Neuronal stem cell (in vitro differentiated cells): ENCODE measurements at regions not wholly inside any gene's neighbourhood (a gene's known extent, or its start where the extent isn't known, plus 50 kb on each side); places are given as distances from the start of the nearest gene placed in this dataset.

Experiments used
- DNase-seq: peaks from one replicate; pipeline ENCODE4 v3.0.0-alpha.2; 2013; ENCODE audit warnings: low spot score
- H2AFZ ChIP-seq: one replicate; pipeline ENCODE4 v1.6.1; 2013; ENCODE audit warnings: mild to moderate bottlenecking, low read length, inconsistent platforms
- H2AK5ac ChIP-seq: 2 replicates; pipeline ENCODE4 v1.6.1; 2013; ENCODE audit warnings: low read depth, mild to moderate bottlenecking, inconsistent platforms, low read length, moderate library complexity, mixed read lengths
- H2BK120ac ChIP-seq: 2 replicates; pipeline ENCODE4 v1.6.1; 2013; ENCODE audit warnings: low read depth, mild to moderate bottlenecking, inconsistent platforms, low read length, moderate library complexity, mixed read lengths
- H2BK12ac ChIP-seq: one replicate; pipeline ENCODE4 v1.6.1; 2013; ENCODE audit warnings: low read length, inconsistent platforms
- H2BK15ac ChIP-seq: 2 replicates; pipeline ENCODE4 v1.6.1; 2013; ENCODE audit warnings: mild to moderate bottlenecking, low read length, inconsistent platforms, mixed read lengths
- H2BK5ac ChIP-seq: one replicate; pipeline ENCODE4 v1.6.1; 2013; ENCODE audit warnings: inconsistent platforms, mild to moderate bottlenecking, low read length, moderate library complexity
- H3K14ac ChIP-seq: one replicate; pipeline ENCODE4 v1.6.1; 2013; ENCODE audit warnings: low read length, inconsistent platforms
- H3K18ac ChIP-seq: 2 replicates; pipeline ENCODE4 v1.6.1; 2013; ENCODE audit warnings: low read length, inconsistent platforms
- H3K23ac ChIP-seq: 2 replicates; pipeline ENCODE4 v1.6.1; 2013; ENCODE audit warnings: low read depth, mild to moderate bottlenecking, mixed read lengths, low read length, inconsistent platforms; ENCODE audit not compliant: poor library complexity
- H3K27ac ChIP-seq: replicated peaks from 3 replicates; pipeline ENCODE4 v1.5.1; 2013; ENCODE audit warnings: low read length, inconsistent platforms
- H3K27me3 ChIP-seq, 3 experiments: 2 replicates each; pipeline ENCODE4 v1.6.1; 2013; ENCODE audit warnings: low read length in 3 of 3, mild to moderate bottlenecking in 2 of 3, inconsistent platforms in 1 of 3, low read depth in 1 of 3, mixed read lengths in 1 of 3, moderate library complexity in 1 of 3; ENCODE audit not compliant: control insufficient read depth in 3 of 3, insufficient read depth in 3 of 3
- H3K36me3 ChIP-seq, 2 donors: replicated peaks in 1 of 2; 2 replicates each; pipeline ENCODE4 v1.6.1; 2013; ENCODE audit warnings: low read length in 2 of 2; ENCODE audit not compliant: control insufficient read depth in 2 of 2, insufficient read depth in 2 of 2
- H3K4ac ChIP-seq: 2 replicates; pipeline ENCODE4 v1.6.1; 2013; ENCODE audit warnings: inconsistent platforms, mild to moderate bottlenecking, low read length, moderate library complexity
- H3K4me1 ChIP-seq, 2 donors: 1 replicate in 1 of 2; 2 replicates in 1 of 2; pipeline ENCODE4 v1.6.1; 2013; ENCODE audit warnings: low read length in 2 of 2, low read depth in 1 of 2; ENCODE audit not compliant: control insufficient read depth in 2 of 2, insufficient read depth in 1 of 2
- H3K4me2 ChIP-seq: one replicate; pipeline ENCODE4 v1.6.1; 2013; ENCODE audit warnings: mild to moderate bottlenecking, low read length, inconsistent platforms; ENCODE audit not compliant: insufficient read depth, poor library complexity, severe bottlenecking
- H3K4me3 ChIP-seq, 2 donors: 2 replicates each; pipeline ENCODE4 v1.5.1; 2013; ENCODE audit warnings: low read length in 2 of 2, mild to moderate bottlenecking in 2 of 2, inconsistent platforms in 1 of 2, moderate library complexity in 1 of 2
- H3K79me1 ChIP-seq: one replicate; pipeline ENCODE4 v1.6.1; 2013; ENCODE audit warnings: low read depth, mild to moderate bottlenecking, inconsistent platforms, low read length, moderate library complexity
- H3K9ac ChIP-seq: one replicate; pipeline ENCODE4 v1.6.1; 2013; ENCODE audit warnings: mild to moderate bottlenecking, low read depth, low read length, inconsistent platforms; ENCODE audit not compliant: poor library complexity
- H3K9me3 ChIP-seq, 2 donors: replicated peaks in 1 of 2; 2 replicates each; pipeline versions ENCODE3 to v1.6.1; 2013; ENCODE audit warnings: low read length in 2 of 2, mild to moderate bottlenecking in 2 of 2, inconsistent platforms in 1 of 2, low read depth in 1 of 2, mixed read lengths in 1 of 2, moderate library complexity in 1 of 2; ENCODE audit not compliant: control insufficient read depth in 2 of 2, insufficient read depth in 1 of 2
- H4K8ac ChIP-seq: one replicate; pipeline ENCODE4 v1.6.1; 2013; ENCODE audit warnings: low read depth, mild to moderate bottlenecking, inconsistent platforms, low read length, moderate library complexity
- H4K91ac ChIP-seq: one replicate; pipeline ENCODE4 v1.6.1; 2013; ENCODE audit warnings: low read length, low read depth, mild to moderate bottlenecking, inconsistent platforms; ENCODE audit not compliant: poor library complexity
- whole genome bisulfite sequencing, 2 donors: extraction: QIAGEN DNeasy Blood & Tissue Kit; methylation state at CpG; one replicate each; pipeline ENCODE4 v1.1.7; 2013; ENCODE audit warnings: missing lambda C conversion rate in 2 of 2, mixed read lengths in 1 of 2; ENCODE audit not compliant: insufficient read length in 2 of 2, insufficient replicate concordance in 1 of 2; ENCODE audit errors: extremely low coverage in 2 of 2; 5-methylcytosine and 5-hydroxymethylcytosine counted together

- H3K23ac ChIP-seq, result no peak overlapping the region
- H3K14ac ChIP-seq, result no peak overlapping the region
- no peak overlapping the region for H2BK15ac ChIP-seq
- H3K27ac ChIP-seq, result no peak overlapping the region
- no peak overlapping the region for H4K8ac ChIP-seq
- H3K4me3 ChIP-seq, result no peak overlapping the region
- no peak overlapping the region for H3K4ac ChIP-seq
- no peaks in the 10 kb centered on the region for H3K4me1 ChIP-seq
- peak overlapping the region; percentile 60 for H2AFZ ChIP-seq
- no peaks in the 10 kb centered on the region for H3K36me3 ChIP-seq
- H3K79me1 ChIP-seq, result no peaks in the 10 kb centered on the region
- no peak overlapping the region for H2BK120ac ChIP-seq
- DNase-seq, result no peak
- peaks cover 0 to 2% of the 10 kb centered on the region in 2 donors for H3K9me3 ChIP-seq
- no peak overlapping the region for H2BK12ac ChIP-seq
- H3K18ac ChIP-seq, result no peak overlapping the region
- H4K91ac ChIP-seq, result no peak overlapping the region
- peak overlapping the region; percentile 34 for H3K4me2 ChIP-seq
- H2BK5ac ChIP-seq, result no peak overlapping the region
- H2AK5ac ChIP-seq, result no peak overlapping the region
- no peaks in the 10 kb centered on the region for H3K27me3 ChIP-seq
- no peak overlapping the region for H3K9ac ChIP-seq
- no CpG with 5 or more reads among the region's 28 CpGs for WGBS, 2 donors
Observed at GRCh38 chr2:166610180-166610912, 116.3 kb upstream of the SCN7A start.

GRCh38 chr2:166609183-166609959, 115.3 kb upstream of the SCN7A start:
- no peak overlapping the region for H4K91ac ChIP-seq
- no peak for DNase-seq
- H3K23ac ChIP-seq, result no peak overlapping the region
- no peak overlapping the region for H3K9ac ChIP-seq
- no peak overlapping the region for H3K4ac ChIP-seq
- H3K79me1 ChIP-seq, result no peaks in the 10 kb centered on the region
- H2BK120ac ChIP-seq, result no peak overlapping the region
- H3K14ac ChIP-seq, result no peak overlapping the region
- H4K8ac ChIP-seq, result no peak overlapping the region
- H3K27ac ChIP-seq, result no peak overlapping the region
- no peaks in the 10 kb centered on the region for H3K4me1 ChIP-seq
- no peak overlapping the region for H3K4me2 ChIP-seq
- no peak overlapping the region for H2BK12ac ChIP-seq
- H3K9me3 ChIP-seq, result peaks cover 0 to 2% of the 10 kb centered on the region in 2 donors
- no peaks in the 10 kb centered on the region for H3K27me3 ChIP-seq
- no peak overlapping the region for H2AFZ ChIP-seq
- peak overlapping the region; percentile 1 for H3K18ac ChIP-seq
- peak overlapping the region; percentile 30 for H2BK15ac ChIP-seq
- H3K4me3 ChIP-seq, result no peak overlapping the region
- H2AK5ac ChIP-seq, result no peak overlapping the region
- H3K36me3 ChIP-seq, result no peaks in the 10 kb centered on the region
- no CpG with 5 or more reads among the region's 24 CpGs for WGBS, 2 donors
- no peak overlapping the region for H2BK5ac ChIP-seq

GRCh38 chr2:166607880-166608279, 113.8 kb upstream of the SCN7A start:
- Histone ChIP-seq H3K18ac (no peak overlapping the region), H3K27ac (no peak overlapping the region), H3K4me3 (no peak overlapping the region), H4K91ac (no peak overlapping the region), H3K23ac (no peak overlapping the region), H3K4me2 (no peak overlapping the region), H3K14ac (no peak overlapping the region), H3K4ac (no peak overlapping the region), H3K27me3 (no peaks in the 10 kb centered on the region), H2AFZ (no peak overlapping the region), H2BK12ac (no peak overlapping the region), H2BK5ac (no peak overlapping the region), H3K9me3 (peaks cover 0 to 2% of the 10 kb centered on the region in 2 donors), H2BK120ac (no peak overlapping the region), H3K4me1 (no peaks in the 10 kb centered on the region), H2BK15ac (no peak overlapping the region), H3K79me1 (no peaks in the 10 kb centered on the region), H2AK5ac (no peak overlapping the region), H3K9ac (no peak overlapping the region), H3K36me3 (no peaks in the 10 kb centered on the region), H4K8ac (no peak overlapping the region)
- no peak for DNase-seq
- no CpG with 5 or more reads among the region's 2 CpGs for WGBS, 2 donors

GRCh38 chr2:166593403-166593802, 99.4 kb upstream of the SCN7A start:
- Histone ChIP-seq H2AFZ (no peak overlapping the region), H3K9ac (no peak overlapping the region), H2BK12ac (no peak overlapping the region), H3K4ac (no peak overlapping the region), H3K9me3 (peaks cover 3 to 6% of the 10 kb centered on the region in 2 donors), H2BK15ac (no peak overlapping the region), H2BK120ac (no peak overlapping the region), H3K18ac (no peak overlapping the region), H3K23ac (no peak overlapping the region), H3K36me3 (no peaks in the 10 kb centered on the region), H4K91ac (no peak overlapping the region), H3K4me1 (no peaks in the 10 kb centered on the region), H2AK5ac (no peak overlapping the region), H3K27me3 (no peaks in the 10 kb centered on the region), H2BK5ac (no peak overlapping the region), H3K4me2 (no peak overlapping the region), H3K79me1 (no peaks in the 10 kb centered on the region), H3K27ac (no peak overlapping the region), H4K8ac (no peak overlapping the region), H3K4me3 (no peak overlapping the region), H3K14ac (no peak overlapping the region)
- no CpG with 5 or more reads among the region's 1 CpG for WGBS, 2 donors
- DNase-seq, result no peak
